ENCODE measurements at regions not wholly inside any gene's neighbourhood (a gene's known extent, or its start where the extent isn't known, plus 50 kb on each side); places are given as distances from the start of the nearest gene placed in this dataset.

- CTCF ChIA-PET (ENCODE audit: low intra/inter-chr PET ratio, low total read pairs) = no interaction called here
- intact Hi-C loops (cut with micrococcal nuclease; ENCODE audit: unreplicated experiment) (no loop called here), in situ Hi-C loops (cut with HindIII; ENCODE audit: extremely low pct_ligation_motif_present, low pct_unique_long_range_greater_than_20kb) (no loop called here)
- Histone ChIP-seq H3K27me3 (ENCODE audit: control insufficient read depth in 1 of 2, insufficient read depth in 2 of 2, low read length in 2 of 2) (no peaks in the 10 kb centered on the region), H3K79me2 (ENCODE audit: insufficient read depth, low read length) (no peaks in the 10 kb centered on the region), H3K4me2 (ENCODE audit: low read depth, low read length) (no peak overlapping the region), H4K20me1 (ENCODE audit: insufficient read depth, low read length) (no peaks in the 10 kb centered on the region), H2AFZ (ENCODE audit: low read length) (no peak overlapping the region), H3K9ac (ENCODE audit: insufficient read depth, low read depth, low read length) (no peak overlapping the region), H3K36me3 (replicated peaks in 1 of 2; ENCODE audit: control insufficient read depth in 1 of 2, insufficient read depth in 2 of 2, low read length in 2 of 2) (no peaks in the 10 kb centered on the region), H3K27ac (ENCODE audit: extremely low read length, insufficient read depth, low read length) (no peak overlapping the region), H3K4me1 (ENCODE audit: insufficient read depth, low read length) (no peaks in the 10 kb centered on the region), H3K4me3 (replicated peaks in 1 of 3; ENCODE audit: insufficient read depth in 1 of 3, low read depth in 2 of 3, low read length in 3 of 3) (no peak overlapping the region), H3K9me3 (ENCODE audit: low read length) (0 out of 2 replicates have a peak, but pooled peaks cover 13% of the 10 kb centered on the region)
- DNase-seq (ENCODE audit: low spot score) (no peak), FAIRE-seq (no peak), ATAC-seq (no peak)
- POLR2A ChIA-PET = no interaction called here
- BruUV-seq (replicated peaks) = no TSS peak
- no peak for TF ChIP-seq RORA (CRISPR knock-in tag; IDR thresholded peaks at IDR 0.05)
- no peak for TF ChIP-seq THAP7 (CRISPR knock-in tag; IDR thresholded peaks at IDR 0.05)
- no peak for TF ChIP-seq CBFB (CRISPR knock-in tag; IDR thresholded peaks at IDR 0.05)
- TF ChIP-seq ZSCAN21 (CRISPR knock-in tag; IDR thresholded peaks at IDR 0.05; ENCODE audit: borderline replicate concordance) = no peak
- no peak for TF ChIP-seq ETS1 (CRISPR knock-in tag; IDR thresholded peaks at IDR 0.05)
- TF ChIP-seq HNRNPH1 (optimal IDR thresholded peaks at IDR 0.05; ENCODE audit: low read depth, low read length) = no peak
- no peak for TF ChIP-seq MATR3 (CRISPR knock-in tag; IDR thresholded peaks at IDR 0.05)
- no peak for TF ChIP-seq ZFX (CRISPR knock-in tag; IDR thresholded peaks at IDR 0.05; ENCODE audit: low read depth)
- no peak for TF ChIP-seq SMAD3 (CRISPR knock-in tag; IDR thresholded peaks at IDR 0.05)
- TF ChIP-seq ZNF597 (CRISPR knock-in tag; IDR thresholded peaks at IDR 0.05) = no peak
- TF ChIP-seq SP140L (CRISPR knock-in tag; IDR thresholded peaks at IDR 0.05; ENCODE audit: borderline replicate concordance) = no peak
- TF ChIP-seq RFX1 (IDR thresholded peaks at IDR 0.05) = no peak
- WGBS (ENCODE audit: low lambda C conversion rate) = 16% methylated on average over 6 of the region's 6 CpGs
These were observed 754.6 kb upstream of the AGA start for GRCh38 chr4:178196751-178197374.

Measured in HepG2 (cell line).